ENCODE measurements at regions not wholly inside any gene's neighbourhood (a gene's known extent, or its start where the extent isn't known, plus 50 kb on each side); places are given as distances from the start of the nearest gene placed in this dataset.
A peak's percentile ranks its signal among the peaks of the same experiment; 100 is the strongest.
"Not testable (repeated sequence)": the region's sequence is repeated elsewhere in the genome, so short reads cannot be mapped to it uniquely, and the experiment has no call there.

DNA sequence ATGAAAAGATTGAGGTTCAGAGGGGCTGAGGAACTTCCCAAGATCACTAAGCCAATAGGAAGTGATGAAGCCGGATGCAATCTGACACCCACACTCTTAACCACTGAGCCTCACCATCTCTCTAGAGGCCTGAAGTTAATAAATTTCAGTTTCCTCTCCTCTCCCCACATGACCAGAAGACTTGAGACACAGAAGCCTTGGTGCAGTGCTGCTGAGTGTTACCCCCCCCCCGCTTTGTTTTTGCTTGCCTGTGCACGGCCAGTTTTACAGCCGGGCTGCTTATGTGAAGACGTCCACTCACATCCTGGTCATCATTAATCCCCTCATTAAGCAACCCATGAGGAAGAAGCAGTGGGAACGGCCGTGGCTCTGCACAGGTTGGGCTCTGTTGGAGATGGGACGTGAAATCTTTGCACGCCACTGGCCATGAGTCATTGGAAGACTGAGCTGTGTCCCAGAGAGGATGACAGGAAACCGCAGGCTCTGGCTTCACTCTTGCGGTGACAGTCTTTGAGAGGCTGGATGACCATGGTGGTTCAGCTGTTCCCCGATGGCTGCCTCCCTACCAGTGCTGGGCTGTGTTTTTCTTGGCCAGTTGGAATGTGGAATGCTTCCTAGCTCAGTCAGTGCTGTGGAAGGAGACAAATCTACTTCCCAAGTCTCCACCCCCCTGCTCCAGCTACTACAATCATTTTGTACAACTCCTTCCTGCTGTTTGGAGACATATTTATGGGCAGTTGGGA lies 232.6 kb upstream of the LRTM1 start:
- peak; percentile 100 for DNase-seq (ENCODE audit: low read depth)

DNA sequence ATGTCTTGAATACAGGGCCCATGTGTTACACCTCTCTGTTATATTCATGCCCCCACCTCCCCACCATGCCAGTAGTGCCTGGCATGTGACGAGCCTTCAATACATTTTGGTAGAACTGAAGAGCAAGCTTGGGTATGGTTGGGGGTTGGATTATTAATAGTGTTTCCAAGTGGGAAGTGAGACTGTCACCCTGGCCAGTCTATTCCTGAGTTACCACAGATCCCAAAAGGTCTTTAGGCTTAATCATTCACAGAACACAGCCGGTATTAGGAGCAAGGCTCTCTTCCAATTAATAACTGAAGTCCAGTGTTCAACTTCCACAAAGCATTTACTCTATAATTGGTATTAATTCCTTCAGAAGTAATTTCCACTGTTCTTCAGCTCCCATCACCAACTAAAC lies 231.9 kb upstream of the LRTM1 start:
- DNase-seq (ENCODE audit: low read depth): no peak

DNA sequence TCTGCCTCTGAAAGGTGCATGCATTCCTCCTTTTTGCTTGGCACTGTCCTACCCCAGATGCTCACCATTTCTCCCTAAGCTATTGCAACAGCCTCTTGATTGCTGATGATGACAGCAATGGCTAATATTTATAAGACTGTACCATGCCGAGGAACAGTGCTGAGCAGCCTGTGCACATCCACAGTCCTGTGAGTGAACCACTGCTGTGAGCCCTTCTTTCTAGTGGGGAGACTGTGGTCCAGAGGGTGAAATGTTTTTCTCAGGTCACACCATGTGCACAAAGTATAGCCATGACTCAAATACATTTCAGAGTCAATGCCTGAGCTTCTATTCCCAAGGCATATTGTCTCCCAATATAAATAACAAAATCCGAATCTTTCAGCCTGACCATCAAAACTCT lies 231.2 kb upstream of the LRTM1 start:
- DNase-seq (ENCODE audit: low read depth): peak; percentile 25

DNA sequence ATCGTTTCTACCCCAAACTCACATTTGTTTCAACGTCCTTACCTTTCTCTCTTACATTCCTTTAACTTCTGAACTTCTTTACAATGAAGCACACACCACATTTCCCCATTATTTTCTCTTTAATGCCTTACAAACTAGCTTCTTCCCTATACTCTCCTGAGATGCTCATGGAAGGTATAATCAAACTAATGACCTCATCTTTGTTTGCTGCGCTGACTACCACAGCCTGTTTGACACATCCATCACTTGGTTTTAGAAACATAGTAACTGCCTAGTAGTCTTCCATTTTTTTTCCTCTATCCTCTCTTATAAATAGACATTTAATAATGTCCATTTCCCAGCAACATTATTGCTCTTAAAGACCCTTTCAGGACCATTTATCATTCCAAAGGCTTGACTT lies 230.5 kb upstream of the LRTM1 start:
- DNase-seq (ENCODE audit: low read depth): no peak

DNA sequence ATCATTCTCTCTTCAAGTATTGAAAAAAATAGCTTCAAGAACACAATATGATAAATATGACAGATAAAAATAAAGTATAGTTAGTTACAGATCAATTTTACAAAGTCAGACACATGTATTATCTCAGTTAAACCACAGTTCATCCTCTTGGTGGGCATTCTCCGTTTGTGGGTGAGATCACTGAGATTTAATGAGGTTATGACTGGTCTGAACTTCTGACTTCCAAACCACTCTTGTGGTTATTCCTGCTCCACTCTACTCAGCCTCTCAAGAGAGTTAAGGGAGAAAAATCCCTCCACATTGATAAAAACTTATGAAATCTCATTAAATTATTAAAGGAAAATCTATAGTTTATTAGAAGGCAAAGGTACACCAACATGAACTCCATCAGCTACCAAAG lies 229.9 kb upstream of the LRTM1 start:
- DNase-seq (ENCODE audit: low read depth): peak; percentile 91

DNA sequence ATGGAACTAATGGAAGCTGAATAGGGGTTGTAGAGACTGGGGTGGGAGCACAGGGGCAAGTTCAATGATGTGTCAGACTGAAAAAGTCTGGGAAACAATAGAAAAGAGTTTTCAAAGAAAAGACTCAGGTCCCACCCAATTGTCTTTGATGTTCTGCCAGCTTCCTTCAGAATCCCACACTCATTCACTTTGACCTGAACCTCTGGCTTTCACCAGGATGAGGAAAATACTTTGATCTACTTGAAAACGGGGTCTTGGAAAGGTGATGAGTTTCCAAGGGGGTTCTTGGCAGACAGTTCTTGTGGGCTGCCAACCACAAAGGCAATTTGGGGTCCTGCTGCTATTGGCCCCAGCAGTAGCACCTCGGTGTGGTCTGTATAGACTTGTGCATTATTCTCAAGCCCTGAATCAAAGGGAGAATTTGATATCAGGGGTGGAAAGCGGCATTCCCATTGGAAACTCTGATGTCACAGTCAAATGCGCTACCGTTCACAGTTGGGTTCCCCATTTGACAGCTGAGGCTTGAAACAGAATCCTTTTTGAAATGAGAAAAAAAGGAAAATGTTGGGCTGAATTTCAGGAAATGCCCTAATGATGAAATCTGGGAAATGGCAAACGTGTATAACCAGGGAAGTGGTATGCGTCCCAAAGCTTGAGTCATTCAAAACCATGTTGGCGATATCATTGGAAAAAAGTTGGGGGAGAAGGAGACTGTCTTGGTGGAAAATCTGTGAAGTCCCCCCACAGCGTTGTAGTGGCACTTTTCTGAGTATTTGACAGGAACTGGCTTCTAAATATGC lies 229.2 kb upstream of the LRTM1 start:
- peak; percentile 76 for DNase-seq (ENCODE audit: low read depth)

DNA sequence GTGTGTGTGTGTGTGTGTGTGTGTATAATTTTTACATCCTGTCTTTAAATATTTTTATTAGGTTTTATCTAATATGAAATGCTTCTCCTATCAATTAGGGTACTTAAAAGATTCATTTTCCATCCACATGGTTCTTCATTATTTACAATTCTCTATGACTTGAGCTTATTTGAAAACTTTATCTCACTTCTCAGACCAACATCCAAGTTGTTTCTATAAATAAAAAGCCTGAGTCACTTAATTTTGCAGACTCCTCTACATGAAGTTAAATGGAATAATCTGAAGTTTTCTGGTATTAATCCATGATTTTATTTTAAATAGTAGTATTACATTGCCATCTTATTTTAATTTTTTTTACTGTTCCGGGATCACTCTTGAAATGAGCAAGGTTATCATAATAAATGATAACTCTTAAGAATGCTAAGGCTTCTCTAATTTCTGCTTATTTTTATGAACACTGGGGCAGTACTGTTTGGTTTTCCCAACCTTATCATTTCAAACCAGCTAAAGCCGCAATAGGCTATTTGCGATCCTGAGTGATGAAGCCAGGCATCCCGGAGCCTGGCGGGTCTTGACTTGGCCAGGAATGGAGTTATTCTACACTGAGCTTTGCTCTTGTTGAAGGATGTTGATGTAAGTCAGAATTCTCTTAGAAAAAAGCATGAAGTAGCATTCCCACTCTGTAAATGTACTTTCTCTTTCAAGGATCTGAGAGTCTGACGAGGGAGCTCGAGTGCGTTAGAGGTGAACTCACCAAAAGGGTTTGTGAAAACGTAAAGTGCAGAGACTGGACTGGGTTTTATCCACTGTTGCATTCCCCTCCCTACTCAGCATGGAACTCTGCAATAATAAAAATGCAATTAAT lies 220.2 kb upstream of the LRTM1 start:
- peak; percentile 25 for DNase-seq (ENCODE audit: low read depth)

DNA sequence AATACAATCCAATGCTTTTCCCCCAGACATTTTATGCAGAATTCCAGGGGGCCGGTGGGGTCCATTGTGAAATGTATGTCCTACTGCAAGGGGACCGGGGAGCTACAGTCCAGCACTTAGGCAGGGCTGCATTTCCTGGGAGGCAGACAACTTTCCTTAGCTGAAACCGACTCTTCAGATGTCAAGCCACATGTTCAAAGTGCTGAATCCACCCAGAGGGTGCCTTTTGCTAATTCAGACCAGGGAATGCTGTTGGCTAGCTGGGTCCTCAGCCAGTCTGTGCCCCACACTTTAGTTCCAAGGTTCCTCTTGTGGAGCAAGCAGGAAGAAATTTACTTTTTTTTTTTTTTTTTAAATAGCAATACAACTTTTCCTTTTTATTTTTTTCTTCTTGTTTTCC lies 219.5 kb upstream of the LRTM1 start:
- DNase-seq (ENCODE audit: low read depth): no peak

DNA sequence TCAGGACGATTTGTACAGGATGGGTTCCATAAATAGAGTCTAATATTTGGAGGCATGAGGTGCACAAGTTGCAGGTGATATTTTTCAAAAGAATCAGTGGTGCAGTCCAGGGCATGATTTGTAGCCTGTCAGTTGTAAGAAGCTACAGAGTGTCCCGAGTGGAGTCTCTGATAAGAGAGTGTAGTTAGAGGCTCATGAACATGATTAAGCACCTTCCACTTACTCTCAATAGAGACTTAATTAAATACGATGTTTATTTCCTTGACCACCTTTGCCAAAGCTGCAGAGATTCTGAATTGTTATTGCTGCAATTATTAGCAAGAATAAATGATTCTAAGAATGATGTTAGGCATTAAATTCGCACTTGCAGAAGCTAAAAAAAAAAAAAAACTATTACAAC lies 218.4 kb upstream of the LRTM1 start:
- no peak for DNase-seq (ENCODE audit: low read depth)

DNA sequence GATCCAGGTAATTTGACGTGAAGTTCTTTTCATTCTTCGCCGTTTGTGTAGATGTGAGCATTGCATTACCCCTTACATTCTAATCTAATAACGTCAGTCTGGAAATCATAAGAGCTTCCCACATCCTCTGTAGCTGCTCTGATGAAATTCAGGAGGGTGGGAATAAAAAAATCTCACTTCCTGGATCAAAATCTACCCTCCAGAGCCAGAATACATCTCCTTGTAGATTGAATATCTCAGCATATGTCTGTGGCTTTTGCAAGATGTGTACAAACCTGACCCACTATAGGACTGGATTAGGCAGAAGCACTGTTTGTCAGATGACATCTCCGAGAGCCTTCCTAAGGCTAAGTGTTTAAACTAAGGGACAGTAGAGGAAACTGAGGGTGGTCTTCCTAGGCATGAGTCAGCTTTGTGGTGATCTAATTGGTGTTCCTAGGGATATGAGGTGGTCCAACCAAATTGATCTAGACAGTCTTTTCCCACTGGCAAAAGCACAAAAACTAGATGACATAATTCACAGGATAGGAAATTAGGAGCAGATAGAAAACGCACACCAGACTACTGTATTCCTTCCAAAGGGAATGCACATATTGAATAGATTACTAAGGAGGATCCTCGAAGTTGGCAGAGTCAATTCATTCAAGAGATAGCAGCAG lies 216.3 kb upstream of the LRTM1 start:
- DNase-seq (ENCODE audit: low read depth): peak; percentile 44

DNA sequence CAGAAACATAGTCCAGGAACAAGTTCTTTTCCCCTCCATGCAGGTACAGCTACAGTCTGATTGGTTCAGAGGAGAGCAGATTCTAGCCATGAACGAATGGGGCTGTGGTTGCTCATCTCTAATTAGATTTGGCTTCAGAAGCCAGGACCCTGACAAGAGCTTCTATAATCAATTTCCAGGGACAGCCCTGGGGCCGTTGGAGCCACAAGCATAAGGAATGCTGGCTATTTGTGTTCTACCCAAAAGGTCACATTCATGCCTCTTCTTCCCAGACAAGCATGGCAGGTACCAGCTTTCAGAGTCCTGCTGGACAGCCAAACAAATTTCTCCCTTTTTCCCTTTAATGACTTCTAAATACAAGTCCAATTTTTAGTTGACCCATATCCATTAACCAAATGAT lies 215.5 kb upstream of the LRTM1 start:
- no peak for DNase-seq (ENCODE audit: low read depth)

DNA sequence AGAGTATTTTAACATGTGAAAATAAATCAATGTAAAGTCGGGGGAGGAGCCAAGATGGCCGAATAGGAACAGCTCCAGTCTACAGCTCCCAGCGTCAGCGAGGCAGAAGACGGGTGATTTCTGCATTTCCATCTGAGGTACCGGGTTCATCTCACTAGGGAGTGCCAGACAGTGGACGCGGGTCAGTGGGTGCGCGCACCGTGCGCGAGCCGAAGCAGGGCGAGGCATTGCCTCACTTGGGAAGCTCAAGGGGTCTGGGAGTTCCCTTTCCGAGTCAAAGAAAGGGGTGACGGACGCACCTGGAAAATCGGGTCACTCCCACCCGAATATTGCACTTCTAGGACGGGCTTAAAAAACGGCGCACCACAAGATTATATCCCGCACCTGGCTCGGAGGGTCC lies 208.4 kb upstream of the LRTM1 start:
- DNase-seq (ENCODE audit: low read depth): not testable (repeated sequence)

DNA sequence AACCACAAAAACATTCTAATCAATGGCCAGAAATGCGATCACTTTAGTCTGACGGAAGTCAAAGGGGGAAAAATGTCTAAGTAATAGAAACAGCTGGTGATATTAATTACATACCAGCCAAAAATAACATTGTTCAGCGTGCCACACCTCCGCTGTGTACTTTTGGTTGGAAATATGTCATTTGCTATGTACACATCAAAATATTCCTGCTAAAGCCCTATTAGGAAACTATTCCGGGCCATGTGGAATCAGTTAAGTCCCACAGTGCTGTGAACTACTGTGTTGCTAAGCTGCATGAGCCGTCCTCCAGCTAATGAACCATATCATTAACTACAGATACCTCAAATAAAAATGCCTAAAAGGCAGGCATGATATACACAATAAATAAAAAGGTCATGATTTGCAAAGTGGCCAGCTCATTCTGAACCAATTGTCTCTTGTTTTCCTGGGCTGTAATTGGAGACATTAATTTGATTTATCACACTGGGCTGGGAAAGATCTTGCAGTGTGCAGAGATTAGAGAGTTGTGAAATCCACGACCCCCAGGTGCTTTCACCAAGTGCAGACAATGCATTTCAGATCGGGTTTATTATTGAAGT lies 200.5 kb upstream of the LRTM1 start:
- DNase-seq (ENCODE audit: low read depth): peak; percentile 84

DNA sequence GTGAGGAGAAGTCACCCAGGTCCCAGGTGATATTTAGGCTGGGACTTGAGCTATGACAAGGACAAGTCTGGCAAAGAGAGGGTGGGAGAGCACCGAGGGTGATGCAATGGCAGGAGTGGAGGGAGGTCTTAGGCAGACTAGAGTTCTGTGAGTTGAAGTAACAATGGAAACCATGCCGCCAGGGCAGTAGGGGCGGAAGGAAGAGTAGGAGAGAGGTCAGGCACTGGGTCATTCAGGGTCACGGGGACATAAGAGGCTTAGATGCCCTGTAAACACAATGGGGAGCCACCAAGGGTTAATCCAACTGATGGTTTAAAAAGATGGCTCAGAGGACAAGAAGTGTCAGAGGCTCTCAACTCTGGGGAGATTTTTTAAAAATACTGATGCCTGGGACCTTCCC lies 199.7 kb upstream of the LRTM1 start:
- DNase-seq (ENCODE audit: low read depth): no peak

DNA sequence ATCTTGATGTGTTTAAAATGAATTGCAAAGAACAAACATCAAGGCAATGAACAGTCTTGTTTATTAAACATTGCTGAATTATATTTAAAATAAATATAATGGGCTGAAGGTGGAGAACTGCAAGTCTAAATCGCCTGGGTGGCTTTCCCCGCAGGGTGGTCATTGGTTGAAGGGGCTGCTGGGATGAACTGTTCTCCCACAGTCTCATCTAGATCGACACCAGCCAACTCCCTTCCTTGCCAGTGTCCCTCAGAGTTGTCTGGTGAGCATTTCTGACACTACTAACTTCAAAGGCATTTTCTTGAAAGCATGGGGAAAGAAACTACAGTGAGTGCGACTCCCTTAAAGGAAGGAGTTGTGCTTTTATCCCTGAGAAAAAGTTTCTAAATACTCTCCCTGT lies 196.5 kb upstream of the LRTM1 start:
- no peak for DNase-seq (ENCODE audit: low read depth)
